BE2C (cell line): ENCODE measurements at regions not wholly inside any gene's neighbourhood (a gene's known extent, or its start where the extent isn't known, plus 50 kb on each side); places are given as distances from the start of the nearest gene placed in this dataset.

Source experiments
- DNase-seq: peaks from one replicate; pipeline ENCODE4 v3.0.0-alpha.2; 2020
- H3K27me3 ChIP-seq: fragments of 250-450 bp; sonication (Bioruptor Pico); 2 replicates; pipeline ENCODE4 v1.5.1; 2020; ENCODE audit warnings: mild to moderate bottlenecking
- H3K36me3 ChIP-seq: fragments of 250-450 bp; sonication (Bioruptor Pico); 2 replicates; pipeline ENCODE4 v1.5.1; 2020; ENCODE audit warnings: mild to moderate bottlenecking
- H3K4me1 ChIP-seq: fragments of 250-450 bp; sonication (Bioruptor Pico); 2 replicates; pipeline ENCODE4 v1.5.1; 2020
- H3K4me3 ChIP-seq: 2 replicates; pipeline ENCODE4 v1.5.1; 2011; ENCODE audit warnings: low read depth, low read length
- H3K9me3 ChIP-seq: fragments of 250-450 bp; sonication (Bioruptor Pico); 2 replicates; pipeline ENCODE4 v1.5.1; 2020
- TF ChIP-seq, protein P1 (sequence below): IDR thresholded peaks from 2 replicates; pipeline ENCODE4 v1.5.1; 2012; ENCODE audit warnings: mild to moderate bottlenecking, low read depth, low read length

GRCh38 chr10:90451283-90451682 is 406.6 kb downstream of the HTR7 start:
- Histone ChIP-seq H3K27me3 (no peaks in the 10 kb centered on the region), H3K4me3 (no peak overlapping the region), H3K36me3 (no peaks in the 10 kb centered on the region), H3K4me1 (no peaks in the 10 kb centered on the region), H3K9me3 (no peaks in the 10 kb centered on the region)
- TF ChIP-seq, protein P1, sequence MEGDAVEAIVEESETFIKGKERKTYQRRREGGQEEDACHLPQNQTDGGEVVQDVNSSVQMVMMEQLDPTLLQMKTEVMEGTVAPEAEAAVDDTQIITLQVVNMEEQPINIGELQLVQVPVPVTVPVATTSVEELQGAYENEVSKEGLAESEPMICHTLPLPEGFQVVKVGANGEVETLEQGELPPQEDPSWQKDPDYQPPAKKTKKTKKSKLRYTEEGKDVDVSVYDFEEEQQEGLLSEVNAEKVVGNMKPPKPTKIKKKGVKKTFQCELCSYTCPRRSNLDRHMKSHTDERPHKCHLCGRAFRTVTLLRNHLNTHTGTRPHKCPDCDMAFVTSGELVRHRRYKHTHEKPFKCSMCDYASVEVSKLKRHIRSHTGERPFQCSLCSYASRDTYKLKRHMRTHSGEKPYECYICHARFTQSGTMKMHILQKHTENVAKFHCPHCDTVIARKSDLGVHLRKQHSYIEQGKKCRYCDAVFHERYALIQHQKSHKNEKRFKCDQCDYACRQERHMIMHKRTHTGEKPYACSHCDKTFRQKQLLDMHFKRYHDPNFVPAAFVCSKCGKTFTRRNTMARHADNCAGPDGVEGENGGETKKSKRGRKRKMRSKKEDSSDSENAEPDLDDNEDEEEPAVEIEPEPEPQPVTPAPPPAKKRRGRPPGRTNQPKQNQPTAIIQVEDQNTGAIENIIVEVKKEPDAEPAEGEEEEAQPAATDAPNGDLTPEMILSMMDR = no peak
- no peak for DNase-seq

GRCh38 chr10:90458054-90458453 is 399.8 kb downstream of the HTR7 start:
- H3K4me3 ChIP-seq = no peak overlapping the region
- H3K9me3 ChIP-seq = no peaks in the 10 kb centered on the region
- H3K36me3 ChIP-seq = no peaks in the 10 kb centered on the region
- H3K4me1 ChIP-seq = no peaks in the 10 kb centered on the region
- H3K27me3 ChIP-seq = no peaks in the 10 kb centered on the region
- TF ChIP-seq, protein P1 = no peak
- no peak for DNase-seq

GRCh38 chr10:90458571-90458970 is 399.3 kb downstream of the HTR7 start:
- TF ChIP-seq, protein P1 = no peak
- Histone ChIP-seq H3K9me3 (no peaks in the 10 kb centered on the region), H3K27me3 (no peaks in the 10 kb centered on the region), H3K4me1 (no peaks in the 10 kb centered on the region), H3K4me3 (no peak overlapping the region), H3K36me3 (no peaks in the 10 kb centered on the region)
- no peak for DNase-seq

- no peak for DNase-seq
- H3K27me3 ChIP-seq = no peaks in the 10 kb centered on the region
- no peak overlapping the region for H3K4me3 ChIP-seq
- no peaks in the 10 kb centered on the region for H3K4me1 ChIP-seq
- H3K36me3 ChIP-seq = no peaks in the 10 kb centered on the region
- no peaks in the 10 kb centered on the region for H3K9me3 ChIP-seq
- TF ChIP-seq, protein P1 = no peak
Observed at GRCh38 chr10:90461437-90462155, 396.2 kb downstream of the HTR7 start.

DNA sequence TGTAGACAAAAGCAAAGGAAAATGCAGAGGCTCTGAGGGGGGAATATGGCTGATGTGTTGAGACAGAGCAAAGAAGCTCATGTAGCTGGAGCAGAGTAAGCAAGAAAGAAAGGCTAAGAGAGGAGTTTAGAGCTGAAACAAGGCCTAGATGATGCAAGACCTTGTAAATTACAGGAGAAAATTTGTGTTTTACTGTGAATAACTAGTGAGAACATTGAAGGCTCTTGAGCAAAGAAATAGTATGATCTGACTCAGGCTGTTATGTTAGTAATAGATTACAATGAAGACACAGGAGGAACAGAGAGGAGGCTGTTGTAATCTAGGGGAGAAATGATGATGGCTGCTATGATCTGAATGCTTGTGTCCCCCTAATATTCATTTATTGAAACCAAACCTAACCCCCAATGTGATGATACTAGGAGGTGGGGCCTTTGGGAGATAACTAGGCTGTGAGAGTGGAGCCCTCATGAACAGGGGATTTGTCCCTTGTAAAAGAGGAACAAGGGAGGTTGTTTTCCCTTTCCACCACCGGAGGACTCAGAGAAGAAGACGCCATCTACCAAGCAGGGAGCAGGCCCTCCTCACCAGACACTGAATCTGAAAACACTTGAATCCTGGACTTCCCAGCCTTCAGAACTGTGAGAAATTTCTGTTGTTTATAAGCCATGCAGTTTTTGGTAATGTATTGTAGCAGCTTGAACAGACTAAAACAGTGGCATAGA is 394.9 kb downstream of the HTR7 start:
- TF ChIP-seq, protein P1 = no peak
- DNase-seq = no peak
- Histone ChIP-seq H3K27me3 (no peaks in the 10 kb centered on the region), H3K4me1 (no peaks in the 10 kb centered on the region), H3K36me3 (no peaks in the 10 kb centered on the region), H3K4me3 (no peak overlapping the region), H3K9me3 (no peaks in the 10 kb centered on the region)

GRCh38 chr10:90464329-90464728 is 393.5 kb downstream of the HTR7 start:
- no peak overlapping the region for H3K4me3 ChIP-seq
- no peaks in the 10 kb centered on the region for H3K36me3 ChIP-seq
- DNase-seq = no peak
- TF ChIP-seq, protein P1 = no peak
- H3K27me3 ChIP-seq = no peaks in the 10 kb centered on the region
- H3K4me1 ChIP-seq = no peaks in the 10 kb centered on the region
- H3K9me3 ChIP-seq = no peaks in the 10 kb centered on the region
